NCI-H2227 (cell line): ENCODE measurements at regions not wholly inside any gene's neighbourhood (a gene's known extent, or its start where the extent isn't known, plus 50 kb on each side); places are given as distances from the start of the nearest gene placed in this dataset.

Source experiments
- DNase-seq: peaks from one replicate; lab custom pipeline; 2025; ENCODE audit not compliant: unreplicated experiment; lab: John Stamatoyannopoulos, UW

GRCh38 chr9:68644831-68645230 is 60.2 kb upstream of the PIP5K1B start:
- no peak for DNase-seq

- DNase-seq, result no peak
Measured at GRCh38 chr9:68648164-68648563, 56.9 kb upstream of the PIP5K1B start.

- peak; percentile 2 for DNase-seq
Measured at GRCh38 chr9:68648971-68649370, 56.1 kb upstream of the PIP5K1B start.

- DNase-seq, result no peak
Measured at GRCh38 chr9:68651280-68651893, 53.7 kb upstream of the PIP5K1B start.

GRCh38 chr9:68653141-68653595 is 51.9 kb upstream of the PIP5K1B start:
- DNase-seq, result no peak

GRCh38 chr9:68654075-68654474 is 51.0 kb upstream of the PIP5K1B start:
- DNase-seq, result no peak
